Fibroblast of lung (primary cell): ENCODE measurements at regions not wholly inside any gene's neighbourhood (a gene's known extent, or its start where the extent isn't known, plus 50 kb on each side); places are given as distances from the start of the nearest gene placed in this dataset.

Source experiments
- EZH2 ChIP-seq: IDR thresholded peaks from 2 replicates; pipeline ENCODE4 v1.5.1; 2012; ENCODE audit warnings: low read length, control low read depth, mild to moderate bottlenecking; ENCODE audit errors: missing control alignments
- TF ChIP-seq, protein P1 (sequence below), 2 donors: IDR thresholded peaks in 1 of 2; conservative IDR thresholded peaks in 1 of 2; 1 replicate in 1 of 2; 2 replicates in 1 of 2; pipeline ENCODE4 v1.5.1; 2011 to 2012; ENCODE audit warnings: low read length in 2 of 2, control low read depth in 1 of 2, inconsistent platforms in 1 of 2, low read depth in 1 of 2, mild to moderate bottlenecking in 1 of 2

DNA sequence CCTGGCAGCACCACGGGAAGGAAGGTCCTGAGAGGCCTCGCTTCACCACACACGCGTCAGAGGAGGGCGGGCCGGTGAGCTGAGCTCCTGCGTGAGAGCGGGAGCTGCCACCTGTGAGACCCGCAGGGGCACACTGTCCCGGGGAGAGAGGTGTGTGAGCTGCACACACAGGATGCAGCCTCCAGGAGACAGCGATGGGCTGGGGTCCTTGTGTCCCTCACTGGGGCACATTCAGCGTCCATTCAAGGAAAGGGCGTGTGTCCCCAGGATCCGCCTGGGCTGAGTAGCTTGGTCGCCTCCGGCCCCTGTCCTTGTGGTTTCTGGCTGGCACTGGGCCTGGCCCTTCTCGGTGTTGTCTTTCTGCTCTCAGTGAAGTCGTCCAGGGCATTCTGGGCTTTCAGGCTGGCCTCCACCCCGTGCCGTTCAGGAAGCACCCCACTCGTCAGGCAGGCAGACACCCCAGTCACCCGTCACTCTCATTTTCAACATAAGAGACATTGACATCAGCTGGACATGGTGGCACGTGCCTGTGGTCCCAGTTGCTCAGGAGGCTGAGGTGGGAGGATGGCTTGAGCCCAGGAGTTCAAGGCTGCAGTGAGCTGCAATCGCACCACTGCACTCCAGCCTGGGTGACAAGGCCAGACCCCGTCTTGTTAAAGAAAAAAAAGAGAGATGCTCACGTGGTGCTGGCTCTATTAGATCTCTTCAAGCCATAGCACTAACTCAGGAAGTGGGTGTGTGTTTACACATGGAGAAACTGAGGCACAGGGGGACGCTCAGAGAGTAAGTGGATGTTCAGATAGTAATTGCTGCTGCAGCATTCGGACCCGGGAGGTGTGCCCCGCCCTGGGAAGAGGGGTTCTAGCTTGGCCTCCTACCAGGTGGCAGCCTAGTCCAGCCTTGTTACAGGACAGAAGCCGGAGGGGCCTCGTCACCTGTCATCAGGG, 1081.6 kb downstream of the BRD1 start:
- TF ChIP-seq, protein P1, sequence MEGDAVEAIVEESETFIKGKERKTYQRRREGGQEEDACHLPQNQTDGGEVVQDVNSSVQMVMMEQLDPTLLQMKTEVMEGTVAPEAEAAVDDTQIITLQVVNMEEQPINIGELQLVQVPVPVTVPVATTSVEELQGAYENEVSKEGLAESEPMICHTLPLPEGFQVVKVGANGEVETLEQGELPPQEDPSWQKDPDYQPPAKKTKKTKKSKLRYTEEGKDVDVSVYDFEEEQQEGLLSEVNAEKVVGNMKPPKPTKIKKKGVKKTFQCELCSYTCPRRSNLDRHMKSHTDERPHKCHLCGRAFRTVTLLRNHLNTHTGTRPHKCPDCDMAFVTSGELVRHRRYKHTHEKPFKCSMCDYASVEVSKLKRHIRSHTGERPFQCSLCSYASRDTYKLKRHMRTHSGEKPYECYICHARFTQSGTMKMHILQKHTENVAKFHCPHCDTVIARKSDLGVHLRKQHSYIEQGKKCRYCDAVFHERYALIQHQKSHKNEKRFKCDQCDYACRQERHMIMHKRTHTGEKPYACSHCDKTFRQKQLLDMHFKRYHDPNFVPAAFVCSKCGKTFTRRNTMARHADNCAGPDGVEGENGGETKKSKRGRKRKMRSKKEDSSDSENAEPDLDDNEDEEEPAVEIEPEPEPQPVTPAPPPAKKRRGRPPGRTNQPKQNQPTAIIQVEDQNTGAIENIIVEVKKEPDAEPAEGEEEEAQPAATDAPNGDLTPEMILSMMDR (conservative IDR thresholded peaks at IDR 0.05 in 1 of 2, IDR thresholded peaks at IDR 0.05 in 1 of 2; ENCODE audit: low read depth in 1 of 2, low read length in 2 of 2): no peak
- TF ChIP-seq EZH2: no peak
